Adrenal gland (tissue), 9 donors: ENCODE measurements at regions not wholly inside any gene's neighbourhood (a gene's known extent, or its start where the extent isn't known, plus 50 kb on each side); places are given as distances from the start of the nearest gene placed in this dataset.

ENCODE experiments used
- DNase-seq, 7 donors: peaks; one replicate each; pipeline ENCODE4 v3.0.0-alpha.2; 2019 to 2020
- H3K27ac ChIP-seq, 5 donors: fragments of 200-600 bp; sonication (generic) in 4 of 5; 1 replicate in 3 of 5; 2 replicates in 2 of 5; pipeline versions ENCODE4 v1.5.1 to v1.8.0; 2016 to 2020; ENCODE audit warnings: mild to moderate bottlenecking in 1 of 5
- H3K27me3 ChIP-seq: fragments of 200-600 bp; 2 replicates; pipeline ENCODE4 v1.8.0; 2021
- H3K36me3 ChIP-seq, 2 donors: fragments of 200-600 bp; replicated peaks in 1 of 2; 1 replicate in 1 of 2; 2 replicates in 1 of 2; pipeline versions ENCODE4 v1.5.1 to v1.8.0; 2018 to 2022
- H3K4me1 ChIP-seq, 2 donors: fragments of 200-600 bp; replicated peaks in 1 of 2; 1 replicate in 1 of 2; 2 replicates in 1 of 2; pipeline versions ENCODE4 v1.5.1 to v1.8.0; 2018 to 2021
- H3K4me3 ChIP-seq, 4 donors: fragments of 200-600 bp; sonication (generic) in 3 of 4; one replicate each; pipeline ENCODE4 v1.5.1; 2016 to 2018
- H3K9me3 ChIP-seq, 3 donors: fragments of 200-600 bp; sonication (generic) in 1 of 3; replicated peaks in 1 of 3; 1 replicate in 2 of 3; 2 replicates in 1 of 3; pipeline versions ENCODE4 v1.5.1 to v1.8.0; 2016 to 2021
- CTCF ChIP-seq, 6 experiments: fragments of 450-650 bp in 4 of 6; fragments of 200-600 bp in 2 of 6; sonication (generic) in 1 of 6; IDR thresholded peaks; 1 replicate in 5 of 6; 2 replicates in 1 of 6; pipeline versions ENCODE4 v1.5.1 to v1.8.0; 2016 to 2021; ENCODE audit warnings: antibody characterized with exemption in 6 of 6, mild to moderate bottlenecking in 2 of 6, moderate library complexity in 1 of 6
- POLR2A ChIP-seq, 2 donors: fragments of 450-650 bp; IDR thresholded peaks; one replicate each; pipeline ENCODE4 v1.6.1; 2017; ENCODE audit warnings: antibody characterized with exemption in 2 of 2, mild to moderate bottlenecking in 2 of 2, moderate library complexity in 1 of 2
- WGBS, 4 donors: extraction: QIAGEN DNeasy Blood & Tissue Kit in 2 of 4; methylation state at CpG; one replicate each; pipeline versions ENCODE4 v1.1.5 to v1.1.7; 2013 to 2017; 5-methylcytosine and 5-hydroxymethylcytosine counted together
- intact Hi-C, 2 donors: fragments of 100-400 bp; cut with DNase I; formaldehyde crosslinking; loops; one replicate each; pipeline versions ENCODE4 v1.14.1 to v1.15.0; 2022 to 2023
- donor health status: healthy with polysubstance abuse.
- donor health status: Bipolar disorder and iron deficiency.
- donor health status: DM: yes; HTN: yes; CAD: no.
- donor health status: DM: no; HTN: no; CAD: no.
- donor health status: DM: no; HTN: no; CAD: no.

DNA sequence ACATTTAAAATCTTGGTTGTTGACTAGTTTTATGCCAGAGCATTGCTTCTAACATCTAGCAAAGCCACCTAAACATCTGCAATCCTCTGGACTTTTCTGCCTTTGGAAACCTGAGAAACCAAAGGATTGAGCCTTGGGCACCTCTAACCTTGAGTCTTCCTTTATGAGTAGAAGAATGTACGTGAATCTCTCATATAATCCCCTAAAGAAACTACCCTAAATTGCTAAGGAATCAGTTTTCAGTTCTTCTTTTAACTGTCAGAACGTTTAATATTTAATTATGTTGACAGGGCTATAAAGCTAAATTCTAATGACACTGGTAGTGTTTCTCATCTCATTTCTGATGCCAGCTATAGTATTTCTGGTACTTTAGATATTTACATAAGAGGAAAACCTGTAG is 997.3 kb downstream of the AMY1C start:
- no peak overlapping the region for H3K27ac ChIP-seq
- no peaks in the 10 kb centered on the region for H3K36me3 ChIP-seq
- H3K4me3 ChIP-seq, result no peak overlapping the region
- TF ChIP-seq POLR2A (IDR thresholded peaks at IDR 0.05), result no peak
- no peaks in the 10 kb centered on the region for H3K4me1 ChIP-seq
- DNase-seq, result no peak
- whole genome bisulfite sequencing, 4 donors, result 28 to 42% (median 35%) methylated on average over 2 of the region's 2 CpGs
- intact Hi-C loops, result no loop called here
- no peaks in the 10 kb centered on the region for H3K9me3 ChIP-seq
- H3K27me3 ChIP-seq, result no peaks in the 10 kb centered on the region

- H3K27me3 ChIP-seq, result no peaks in the 10 kb centered on the region
- TF ChIP-seq CTCF (IDR thresholded peaks at IDR 0.05), result no peak
- no peak for DNase-seq
- intact Hi-C loops, result no loop called here
- no peak overlapping the region for H3K27ac ChIP-seq
- H3K4me1 ChIP-seq, result no peaks in the 10 kb centered on the region
- no peak overlapping the region for H3K4me3 ChIP-seq
- no peaks in the 10 kb centered on the region for H3K36me3 ChIP-seq
- no peaks in the 10 kb centered on the region for H3K9me3 ChIP-seq
These were observed 1010.3 kb downstream of the AMY1C start for GRCh38 chr1:104760017-104760416.

- no peak overlapping the region for H3K4me3 ChIP-seq
- H3K27ac ChIP-seq, result no peak overlapping the region
- H3K9me3 ChIP-seq, result no peaks in the 10 kb centered on the region
- 52 to 66% (median 58%) methylated on average over 7 of the region's 7 CpGs for WGBS, 4 donors
- H3K36me3 ChIP-seq, result no peaks in the 10 kb centered on the region
- intact Hi-C loops, result no loop called here
- H3K4me1 ChIP-seq, result no peaks in the 10 kb centered on the region
- TF ChIP-seq POLR2A (IDR thresholded peaks at IDR 0.05) (no peak), CTCF (IDR thresholded peaks at IDR 0.05) (no peak)
- DNase-seq, result no peak
- H3K27me3 ChIP-seq, result no peaks in the 10 kb centered on the region
These were observed 1012.4 kb downstream of the AMY1C start for GRCh38 chr1:104761961-104762570.

GRCh38 chr1:104765085-104765484 is 1015.4 kb downstream of the AMY1C start:
- Histone ChIP-seq H3K4me1 (no peaks in the 10 kb centered on the region), H3K27me3 (no peaks in the 10 kb centered on the region), H3K27ac (no peak overlapping the region), H3K4me3 (no peak overlapping the region), H3K9me3 (no peaks in the 10 kb centered on the region), H3K36me3 (no peaks in the 10 kb centered on the region)
- 31 to 45% (median 39%) methylated on average over 1 of the region's 1 CpG for WGBS, 4 donors
- DNase-seq, result no peak
- intact Hi-C loops, result no loop called here
- TF ChIP-seq POLR2A (IDR thresholded peaks at IDR 0.05) (no peak), CTCF (IDR thresholded peaks at IDR 0.05) (no peak)

GRCh38 chr1:104768466-104768865 is 1018.8 kb downstream of the AMY1C start:
- H3K27me3 ChIP-seq, result no peaks in the 10 kb centered on the region
- H3K4me3 ChIP-seq, result no peak overlapping the region
- no peaks in the 10 kb centered on the region for H3K36me3 ChIP-seq
- WGBS, 4 donors, result 62 to 82% (median 73%) methylated on average over 3 of the region's 3 CpGs
- H3K9me3 ChIP-seq, result no peaks in the 10 kb centered on the region
- intact Hi-C loops, result no loop called here
- DNase-seq, result no peak
- H3K4me1 ChIP-seq, result no peaks in the 10 kb centered on the region
- no peak overlapping the region for H3K27ac ChIP-seq
- no peak for TF ChIP-seq CTCF (IDR thresholded peaks at IDR 0.05)
- TF ChIP-seq POLR2A (IDR thresholded peaks at IDR 0.05), result no peak
